Nucleus accumbens (tissue), 56 donors: ENCODE measurements at regions not wholly inside any gene's neighbourhood (a gene's known extent, or its start where the extent isn't known, plus 50 kb on each side); places are given as distances from the start of the nearest gene placed in this dataset.

Experiments
- DNase-seq, 56 donors: peaks; one replicate each; lab custom pipeline; 2025; lab: John Stamatoyannopoulos, UW

DNA sequence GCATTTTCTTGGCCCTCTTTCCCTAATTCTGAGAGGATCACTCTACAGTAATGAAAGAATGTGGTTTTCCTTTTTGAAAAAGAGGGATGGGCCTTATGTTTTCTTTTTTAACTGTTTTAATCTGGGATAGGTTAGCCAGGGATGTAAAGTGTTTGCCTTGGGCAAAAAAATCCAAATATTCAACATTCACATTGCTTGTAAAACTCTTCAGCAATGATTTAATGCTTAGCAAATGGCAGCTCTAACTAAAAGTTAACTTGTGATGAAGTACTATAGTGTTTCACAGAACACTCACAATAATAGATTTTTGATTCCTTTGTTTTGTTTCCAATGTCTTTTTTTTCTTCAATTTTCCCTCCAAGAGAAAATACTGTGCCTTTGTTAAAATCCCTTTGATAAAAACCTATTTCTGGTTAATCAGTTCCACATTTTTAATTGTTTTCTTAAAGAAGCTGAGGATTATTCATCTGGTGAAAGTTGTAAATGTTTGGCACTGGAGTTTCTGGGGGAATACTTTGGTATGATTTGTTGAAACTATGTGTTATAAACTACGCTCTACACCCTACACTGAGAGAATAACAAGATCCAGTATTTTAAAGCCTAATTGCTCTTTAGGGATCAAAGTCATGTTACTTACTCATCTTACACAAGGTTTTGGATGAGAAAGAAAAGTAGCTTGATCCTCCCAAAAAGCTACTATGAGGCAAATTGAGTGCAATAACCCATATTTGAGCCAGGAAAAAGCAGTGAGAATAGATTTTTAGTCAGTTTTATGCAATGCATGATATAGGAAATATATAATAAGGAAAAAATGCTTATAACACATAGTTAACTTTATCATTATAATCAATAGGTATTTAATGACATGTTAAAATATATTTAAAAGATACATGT lies 335.8 kb downstream of the EPHA7 start:
- no peak for DNase-seq

GRCh38 chr6:93081901-93082300 lies 337.5 kb downstream of the EPHA7 start:
- DNase-seq = no peak

DNA sequence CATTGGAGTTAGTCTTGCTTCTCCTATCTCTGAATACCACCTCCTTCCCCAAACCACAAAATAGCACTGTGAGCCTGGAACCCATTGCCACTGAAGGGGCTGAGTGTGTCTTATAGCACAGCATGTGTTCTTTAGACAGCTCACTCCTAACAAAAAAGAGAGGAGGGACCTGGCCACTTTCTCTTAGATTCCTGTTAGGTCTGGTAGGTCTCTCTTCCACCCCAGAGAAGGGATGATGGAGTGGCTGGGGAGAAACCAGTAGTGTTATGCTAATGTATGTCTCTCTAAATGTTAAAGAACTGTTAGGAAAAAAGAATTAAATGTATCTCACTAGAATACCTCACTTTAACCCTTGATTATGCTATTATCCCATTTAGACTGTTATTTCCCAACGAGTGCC lies 340.3 kb downstream of the EPHA7 start:
- no peak for DNase-seq

DNA sequence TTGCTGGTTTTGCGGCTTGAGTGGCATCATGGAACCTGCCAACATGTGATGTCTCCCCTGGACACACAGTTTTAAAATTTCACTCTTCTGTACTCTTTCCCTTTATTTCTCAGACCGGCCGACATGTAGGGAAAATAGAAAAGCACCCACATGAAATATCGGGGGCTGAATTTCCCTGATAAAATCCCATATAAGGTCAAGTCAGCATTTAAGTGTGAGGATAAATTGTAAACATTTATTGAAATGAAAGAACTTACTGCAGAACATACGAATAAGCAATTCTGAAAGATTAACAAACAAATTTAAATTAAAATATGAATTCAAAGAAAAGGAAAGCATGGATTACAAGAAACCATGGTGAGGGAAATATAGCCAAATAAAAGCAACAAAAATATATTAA lies 345.5 kb downstream of the EPHA7 start:
- no peak for DNase-seq

GRCh38 chr6:93069856-93070255 lies 349.5 kb downstream of the EPHA7 start:
- DNase-seq = no peak

DNA sequence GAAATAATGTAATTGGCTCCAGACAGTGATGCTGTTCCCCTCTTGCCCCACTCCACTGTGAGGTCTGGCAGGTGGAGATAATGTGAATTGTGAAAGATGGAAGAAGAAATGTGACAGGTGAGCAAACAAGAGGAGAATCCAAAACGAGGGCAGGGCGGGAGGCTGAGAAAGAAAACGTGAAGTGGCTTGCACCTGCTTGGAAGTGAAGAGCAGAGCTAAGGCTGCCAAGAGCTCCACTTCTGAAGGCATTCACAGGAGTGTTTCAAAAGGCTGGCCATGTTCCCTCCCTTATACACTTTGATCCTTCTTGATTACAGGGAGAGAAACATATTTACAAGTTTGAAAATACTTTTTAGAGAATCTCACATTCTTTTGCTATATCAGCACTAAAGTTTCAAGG lies 359.4 kb downstream of the EPHA7 start:
- no peak for DNase-seq

- no peak for DNase-seq
These were observed 361.8 kb downstream of the EPHA7 start for GRCh38 chr6:93057584-93057983.

GRCh38 chr6:93048381-93048780 lies 371.0 kb downstream of the EPHA7 start:
- no peak for DNase-seq

DNA sequence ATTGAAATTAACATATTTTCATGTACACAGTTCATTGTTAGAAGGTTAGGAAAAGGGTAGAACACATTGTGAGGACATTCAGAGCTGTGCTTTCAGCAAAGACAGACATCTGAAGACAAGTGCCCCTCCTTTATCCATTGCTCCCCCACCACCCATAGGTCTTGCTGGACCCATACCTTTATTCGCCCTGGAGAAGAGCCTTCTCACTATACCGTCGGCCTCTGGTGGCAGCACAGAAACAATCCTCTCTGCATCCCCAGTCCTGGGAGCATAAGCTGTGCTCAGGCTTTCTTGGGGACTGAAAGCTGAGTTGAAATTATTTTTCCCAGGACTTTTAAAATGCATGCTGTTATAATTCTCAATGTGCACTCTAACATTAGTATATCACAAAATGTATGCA lies 372.3 kb downstream of the EPHA7 start:
- DNase-seq = no peak

DNA sequence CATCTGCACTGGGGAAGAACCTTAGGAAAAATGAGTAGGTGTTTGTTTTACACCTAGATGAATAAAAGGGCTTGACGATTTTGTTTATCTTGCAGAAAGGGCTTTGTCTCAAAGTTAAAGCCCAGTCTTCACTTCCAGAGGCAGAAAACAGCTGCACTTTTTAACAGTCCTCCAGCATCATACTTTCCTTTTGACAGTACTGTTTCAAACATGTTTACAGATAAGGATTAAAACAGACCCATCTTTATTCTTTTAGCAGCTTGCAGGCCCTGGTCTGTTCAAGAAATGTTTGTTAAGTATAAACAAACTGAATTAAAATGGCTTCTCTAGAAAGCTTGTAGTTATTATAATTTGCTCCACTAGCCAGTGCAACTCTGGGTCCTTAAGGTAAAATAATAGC lies 374.2 kb downstream of the EPHA7 start:
- no peak for DNase-seq

GRCh38 chr6:93040375-93040774 lies 379.0 kb downstream of the EPHA7 start:
- no peak for DNase-seq

DNA sequence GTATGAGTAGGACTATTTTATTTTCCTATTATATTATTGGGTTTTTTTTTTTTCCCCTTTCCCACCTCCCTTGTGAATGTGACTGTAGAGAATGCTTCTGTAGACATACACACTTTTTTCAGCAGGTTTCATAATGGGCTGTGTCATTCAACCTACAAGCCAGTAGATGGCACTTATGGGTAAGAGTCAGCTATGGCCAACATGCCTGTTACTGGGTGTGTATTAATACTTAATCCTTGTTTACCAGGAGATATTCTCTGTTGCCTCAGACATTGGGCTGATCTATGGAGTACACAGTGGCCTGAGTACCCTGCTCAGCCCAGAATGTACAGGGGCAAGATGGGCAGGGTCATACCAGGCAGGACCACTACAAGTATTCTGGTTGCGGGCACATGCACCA lies 382.5 kb downstream of the EPHA7 start:
- no peak for DNase-seq

GRCh38 chr6:93035756-93036155 lies 383.6 kb downstream of the EPHA7 start:
- no peak for DNase-seq

GRCh38 chr6:93021235-93021915 lies 398.0 kb downstream of the EPHA7 start:
- no peak for DNase-seq

GRCh38 chr6:93017626-93018025 lies 401.7 kb downstream of the EPHA7 start:
- DNase-seq = no peak

GRCh38 chr6:93017213-93017612 lies 402.1 kb downstream of the EPHA7 start:
- no peak for DNase-seq

DNA sequence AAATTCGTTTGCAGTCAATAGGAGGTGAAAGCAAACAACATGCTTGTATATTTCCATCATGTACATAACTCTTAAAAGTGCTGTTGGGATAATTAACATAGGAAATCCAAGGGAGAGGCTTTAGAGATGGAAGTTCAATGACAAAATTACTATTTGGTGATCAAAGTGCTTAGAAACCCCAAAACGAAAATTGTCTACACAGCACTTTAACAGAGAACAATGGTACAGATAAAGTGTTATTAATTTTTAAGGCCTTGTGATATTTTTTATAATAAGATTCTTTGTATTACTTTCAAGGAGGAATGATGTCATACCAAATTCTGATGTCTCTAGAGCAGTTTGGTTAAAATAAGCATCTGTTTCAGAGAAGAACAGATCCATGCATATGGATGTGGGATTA lies 406.3 kb downstream of the EPHA7 start:
- no peak for DNase-seq

- no peak for DNase-seq
These were observed 411.0 kb downstream of the EPHA7 start for GRCh38 chr6:93008375-93008774.

GRCh38 chr6:92989656-92990055 lies 429.7 kb downstream of the EPHA7 start:
- DNase-seq = no peak

DNA sequence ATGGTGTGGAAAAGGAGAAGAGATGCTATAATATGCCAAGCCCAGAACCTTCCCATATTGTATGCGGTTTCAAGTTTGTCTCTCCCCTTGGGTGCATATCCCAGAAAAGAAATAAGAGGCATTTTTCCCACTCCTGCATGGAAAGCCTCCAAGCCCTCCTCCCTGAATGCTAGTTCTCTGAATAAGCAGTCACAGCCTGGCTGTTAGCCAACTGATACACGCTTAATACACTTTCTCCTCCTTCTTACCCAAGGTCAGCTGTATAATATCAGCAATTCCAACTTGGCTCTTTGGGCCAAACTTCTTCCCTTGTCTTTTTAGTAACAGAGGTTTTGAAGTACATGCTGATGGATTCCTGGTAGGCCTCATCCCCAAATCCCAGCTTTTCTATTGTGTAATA lies 440.1 kb downstream of the EPHA7 start:
- DNase-seq = no peak

- DNase-seq = no peak
These were observed 442.3 kb downstream of the EPHA7 start for GRCh38 chr6:92977018-92977417.

- DNase-seq = no peak
These were observed 452.0 kb downstream of the EPHA7 start for GRCh38 chr6:92967362-92967761.
